Amygdala (tissue), 56 donors: ENCODE measurements at regions not wholly inside any gene's neighbourhood (a gene's known extent, or its start where the extent isn't known, plus 50 kb on each side); places are given as distances from the start of the nearest gene placed in this dataset.
A peak's percentile ranks its signal among the peaks of the same experiment; 100 is the strongest.

Source experiments
- DNase-seq, 56 donors: peaks; one replicate each; lab custom pipeline; 2025; lab: John Stamatoyannopoulos, UW

- no peak for DNase-seq
These were observed 198.3 kb downstream of the PLK2 start for GRCh38 chr5:58261605-58262004.

GRCh38 chr5:58260243-58260642 lies 199.6 kb downstream of the PLK2 start:
- no peak for DNase-seq

- no peak for DNase-seq
These were observed 200.2 kb downstream of the PLK2 start for GRCh38 chr5:58259685-58260152.

GRCh38 chr5:58258984-58259684 lies 200.8 kb downstream of the PLK2 start:
- DNase-seq: no peak

GRCh38 chr5:58255970-58256369 lies 203.9 kb downstream of the PLK2 start:
- DNase-seq: no peak

GRCh38 chr5:58255386-58255785 lies 204.5 kb downstream of the PLK2 start:
- DNase-seq: no peak

GRCh38 chr5:58248221-58248620 lies 211.7 kb downstream of the PLK2 start:
- DNase-seq: no peak

- no peak for DNase-seq
These were observed 213.4 kb downstream of the PLK2 start for GRCh38 chr5:58246461-58246944.

- DNase-seq: peak in 3 of 56 donors; percentile 5 to 21 (median 7)
These were observed 214.4 kb downstream of the PLK2 start for GRCh38 chr5:58245476-58245840.

GRCh38 chr5:58244819-58245475 lies 214.9 kb downstream of the PLK2 start:
- no peak for DNase-seq

- no peak for DNase-seq
These were observed 218.5 kb downstream of the PLK2 start for GRCh38 chr5:58241389-58241788.

- DNase-seq: no peak
These were observed 219.6 kb downstream of the PLK2 start for GRCh38 chr5:58240322-58240721.

GRCh38 chr5:58239731-58240130 lies 220.2 kb downstream of the PLK2 start:
- no peak for DNase-seq

GRCh38 chr5:58239045-58239444 lies 220.8 kb downstream of the PLK2 start:
- DNase-seq: no peak

GRCh38 chr5:58236498-58236897 lies 223.4 kb downstream of the PLK2 start:
- no peak for DNase-seq

GRCh38 chr5:58235299-58235698 lies 224.6 kb downstream of the PLK2 start:
- DNase-seq: no peak

GRCh38 chr5:58232130-58232529 lies 227.8 kb downstream of the PLK2 start:
- no peak for DNase-seq

- DNase-seq: no peak
These were observed 228.8 kb downstream of the PLK2 start for GRCh38 chr5:58231041-58231440.

- DNase-seq: no peak
These were observed 231.0 kb downstream of the PLK2 start for GRCh38 chr5:58228896-58229295.

- DNase-seq: no peak
These were observed 232.0 kb downstream of the PLK2 start for GRCh38 chr5:58227858-58228257.

- DNase-seq: no peak
These were observed 235.2 kb downstream of the PLK2 start for GRCh38 chr5:58224661-58225060.

- no peak for DNase-seq
These were observed 235.7 kb downstream of the PLK2 start for GRCh38 chr5:58224221-58224620.
